ENCODE measurements at regions not wholly inside any gene's neighbourhood (a gene's known extent, or its start where the extent isn't known, plus 50 kb on each side); places are given as distances from the start of the nearest gene placed in this dataset.

DNA sequence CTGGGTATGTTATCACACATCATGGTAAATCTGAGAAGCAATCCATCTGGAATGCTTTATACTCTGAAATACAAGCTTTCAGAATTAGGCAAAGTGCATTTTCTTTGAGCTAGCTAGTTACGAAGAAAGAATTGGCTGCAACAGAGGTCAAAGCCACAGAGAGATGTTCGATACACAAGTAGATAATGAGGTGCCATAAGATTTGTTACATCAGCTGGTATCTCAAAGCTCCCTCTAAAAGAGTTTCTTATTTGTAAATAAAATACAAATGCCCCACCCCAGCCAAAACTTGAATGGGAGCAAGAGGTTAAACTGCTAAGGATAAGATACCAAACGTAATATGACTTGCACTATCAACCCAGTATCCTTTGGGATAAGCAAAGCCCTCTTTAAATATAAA lies 84.0 kb upstream of the SLCO3A1 start:
- Histone ChIP-seq H3K4me1 (ENCODE audit: low read length) (no peaks in the 10 kb centered on the region), H3K79me2 (ENCODE audit: low read length) (no peaks in the 10 kb centered on the region), H4K20me1 (ENCODE audit: insufficient read depth, low read length) (no peaks in the 10 kb centered on the region), H2AFZ (ENCODE audit: low read depth, low read length) (no peak overlapping the region), H3K9me3 (ENCODE audit: insufficient read depth, low read length) (no peaks in the 10 kb centered on the region), H3K9ac (ENCODE audit: low read length) (no peak overlapping the region), H3K27me3 (ENCODE audit: low read depth, low read length) (peaks cover 15% of the 10 kb centered on the region), H3K36me3 (replicated peaks; ENCODE audit: low read depth, low read length) (no peaks in the 10 kb centered on the region), H3K27ac (ENCODE audit: low read length) (no peak overlapping the region), H3K4me3 (ENCODE audit: low read length) (no peak overlapping the region), H3K4me2 (ENCODE audit: low read length) (no peak overlapping the region)
- TF ChIP-seq, protein P1, sequence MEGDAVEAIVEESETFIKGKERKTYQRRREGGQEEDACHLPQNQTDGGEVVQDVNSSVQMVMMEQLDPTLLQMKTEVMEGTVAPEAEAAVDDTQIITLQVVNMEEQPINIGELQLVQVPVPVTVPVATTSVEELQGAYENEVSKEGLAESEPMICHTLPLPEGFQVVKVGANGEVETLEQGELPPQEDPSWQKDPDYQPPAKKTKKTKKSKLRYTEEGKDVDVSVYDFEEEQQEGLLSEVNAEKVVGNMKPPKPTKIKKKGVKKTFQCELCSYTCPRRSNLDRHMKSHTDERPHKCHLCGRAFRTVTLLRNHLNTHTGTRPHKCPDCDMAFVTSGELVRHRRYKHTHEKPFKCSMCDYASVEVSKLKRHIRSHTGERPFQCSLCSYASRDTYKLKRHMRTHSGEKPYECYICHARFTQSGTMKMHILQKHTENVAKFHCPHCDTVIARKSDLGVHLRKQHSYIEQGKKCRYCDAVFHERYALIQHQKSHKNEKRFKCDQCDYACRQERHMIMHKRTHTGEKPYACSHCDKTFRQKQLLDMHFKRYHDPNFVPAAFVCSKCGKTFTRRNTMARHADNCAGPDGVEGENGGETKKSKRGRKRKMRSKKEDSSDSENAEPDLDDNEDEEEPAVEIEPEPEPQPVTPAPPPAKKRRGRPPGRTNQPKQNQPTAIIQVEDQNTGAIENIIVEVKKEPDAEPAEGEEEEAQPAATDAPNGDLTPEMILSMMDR (IDR thresholded peaks at IDR 0.05; ENCODE audit: low read depth, low read length), result no peak
- TF ChIP-seq EZH2phosphoT487 (IDR thresholded peaks at IDR 0.05; ENCODE audit: low read depth), result no peak

DNA sequence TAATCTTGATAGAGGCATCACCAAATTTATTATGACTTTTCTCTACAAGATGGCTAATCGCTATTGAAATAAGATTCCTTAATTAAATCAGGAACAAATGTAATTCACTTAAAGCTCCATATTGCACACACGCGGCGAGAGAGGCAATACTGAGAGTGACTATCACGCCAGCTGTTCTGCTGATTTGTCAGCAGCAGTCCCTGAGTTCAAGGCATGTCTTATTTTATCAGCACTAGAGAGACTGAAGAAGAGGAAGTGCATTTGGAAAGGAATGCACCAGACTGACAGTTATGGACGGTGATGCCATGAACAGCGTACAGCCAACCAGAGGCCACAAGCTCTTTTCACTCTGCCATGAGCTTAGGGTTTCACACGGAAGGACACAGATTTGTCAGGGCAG lies 83.6 kb upstream of the SLCO3A1 start:
- TF ChIP-seq EZH2phosphoT487 (IDR thresholded peaks at IDR 0.05; ENCODE audit: low read depth), result no peak
- Histone ChIP-seq H3K27ac (ENCODE audit: low read length) (no peak overlapping the region), H3K4me1 (ENCODE audit: low read length) (no peaks in the 10 kb centered on the region), H3K4me3 (ENCODE audit: low read length) (no peak overlapping the region), H3K9me3 (ENCODE audit: insufficient read depth, low read length) (no peaks in the 10 kb centered on the region), H3K36me3 (replicated peaks; ENCODE audit: low read depth, low read length) (no peaks in the 10 kb centered on the region), H3K9ac (ENCODE audit: low read length) (no peak overlapping the region), H3K4me2 (ENCODE audit: low read length) (no peak overlapping the region), H3K79me2 (ENCODE audit: low read length) (no peaks in the 10 kb centered on the region), H2AFZ (ENCODE audit: low read depth, low read length) (no peak overlapping the region), H3K27me3 (ENCODE audit: low read depth, low read length) (peaks cover 11% of the 10 kb centered on the region), H4K20me1 (ENCODE audit: insufficient read depth, low read length) (no peaks in the 10 kb centered on the region)

DNA sequence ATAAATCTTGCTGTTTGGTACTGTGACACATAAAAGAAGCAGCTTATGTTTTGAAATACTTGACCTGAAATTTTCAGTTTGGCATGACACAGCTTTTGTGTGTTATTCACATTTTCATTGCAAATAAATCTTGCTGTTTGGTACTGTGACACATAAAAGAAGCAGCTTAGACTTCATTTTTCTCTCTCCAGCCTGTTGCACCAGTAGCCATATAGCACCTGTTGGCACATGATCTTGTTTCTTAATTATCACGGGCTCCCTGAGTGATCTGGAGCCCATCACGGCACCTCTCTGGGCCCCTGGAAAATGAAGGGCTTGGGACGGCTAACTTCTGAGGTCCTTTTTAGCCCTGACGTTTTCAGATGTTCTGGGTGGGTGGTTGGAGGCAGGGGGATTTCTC lies 77.4 kb upstream of the SLCO3A1 start:
- Histone ChIP-seq H3K4me1 (ENCODE audit: low read length) (no peaks in the 10 kb centered on the region), H3K9me3 (ENCODE audit: insufficient read depth, low read length) (no peaks in the 10 kb centered on the region), H3K27ac (ENCODE audit: low read length) (no peak overlapping the region), H3K36me3 (replicated peaks; ENCODE audit: low read depth, low read length) (no peaks in the 10 kb centered on the region), H3K79me2 (ENCODE audit: low read length) (no peaks in the 10 kb centered on the region), H2AFZ (ENCODE audit: low read depth, low read length) (no peak overlapping the region), H3K4me3 (ENCODE audit: low read length) (no peak overlapping the region), H3K27me3 (ENCODE audit: low read depth, low read length) (0 out of 2 replicates have a peak, but pooled peaks cover 3% of the 10 kb centered on the region), H4K20me1 (ENCODE audit: insufficient read depth, low read length) (no peaks in the 10 kb centered on the region), H3K9ac (ENCODE audit: low read length) (no peak overlapping the region), H3K4me2 (ENCODE audit: low read length) (no peak overlapping the region)
- TF ChIP-seq, protein P1 (IDR thresholded peaks at IDR 0.05; ENCODE audit: low read depth, low read length), result no peak
- no peak for TF ChIP-seq EZH2phosphoT487 (IDR thresholded peaks at IDR 0.05; ENCODE audit: low read depth)

DNA sequence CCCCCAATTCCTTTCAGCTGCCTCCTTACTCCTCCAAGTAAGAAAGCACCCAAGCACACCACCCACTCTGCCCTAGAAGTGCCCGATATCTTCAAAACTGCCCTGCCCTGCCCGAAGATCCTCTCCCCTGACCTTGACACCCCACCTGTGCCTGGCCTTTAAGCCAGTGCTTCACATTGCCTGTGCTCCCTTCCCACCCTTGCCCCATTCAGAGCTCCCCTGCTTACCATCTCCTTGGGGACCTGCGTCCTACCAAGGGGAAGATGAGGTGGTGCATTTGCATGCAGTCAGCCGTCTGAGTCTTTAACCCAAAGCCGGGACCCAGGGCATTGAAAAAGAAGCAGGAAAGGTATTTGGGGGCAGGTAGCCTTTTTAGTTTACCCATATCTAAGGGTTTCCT lies 73.5 kb upstream of the SLCO3A1 start:
- Histone ChIP-seq H3K9ac (ENCODE audit: low read length) (no peak overlapping the region), H3K4me3 (ENCODE audit: low read length) (no peak overlapping the region), H2AFZ (ENCODE audit: low read depth, low read length) (no peak overlapping the region), H3K36me3 (replicated peaks; ENCODE audit: low read depth, low read length) (no peaks in the 10 kb centered on the region), H3K27ac (ENCODE audit: low read length) (no peak overlapping the region), H3K27me3 (ENCODE audit: low read depth, low read length) (0 out of 2 replicates have a peak, but pooled peaks cover 3% of the 10 kb centered on the region), H4K20me1 (ENCODE audit: insufficient read depth, low read length) (no peaks in the 10 kb centered on the region), H3K79me2 (ENCODE audit: low read length) (no peaks in the 10 kb centered on the region), H3K4me1 (ENCODE audit: low read length) (no peaks in the 10 kb centered on the region), H3K9me3 (ENCODE audit: insufficient read depth, low read length) (no peaks in the 10 kb centered on the region), H3K4me2 (ENCODE audit: low read length) (no peak overlapping the region)
- TF ChIP-seq EZH2phosphoT487 (IDR thresholded peaks at IDR 0.05; ENCODE audit: low read depth), result no peak
- TF ChIP-seq, protein P1 (IDR thresholded peaks at IDR 0.05; ENCODE audit: low read depth, low read length), result no peak

DNA sequence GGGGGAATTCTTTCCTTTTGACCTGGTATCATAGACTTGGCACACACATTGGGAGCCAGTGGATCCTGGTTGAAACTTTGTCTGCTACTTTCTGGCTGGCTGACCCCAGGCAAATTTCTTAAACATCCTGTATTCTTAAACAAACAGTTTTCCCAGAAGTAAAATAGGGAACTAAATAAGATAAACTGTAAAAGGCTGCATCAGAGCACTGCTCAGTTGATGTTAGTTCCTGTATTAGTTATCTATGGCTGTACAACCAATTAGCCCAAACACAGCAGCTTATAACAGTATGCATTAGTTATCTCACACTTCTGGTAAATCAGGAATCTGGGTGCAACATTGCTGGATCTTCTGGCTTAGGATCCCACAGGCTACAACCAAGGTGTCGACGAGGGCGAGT lies 73.1 kb upstream of the SLCO3A1 start:
- no peaks in the 10 kb centered on the region for H3K4me1 ChIP-seq (ENCODE audit: low read length)
- H3K27me3 ChIP-seq (ENCODE audit: low read depth, low read length), result 0 out of 2 replicates have a peak, but pooled peaks cover 3% of the 10 kb centered on the region
- no peaks in the 10 kb centered on the region for H3K79me2 ChIP-seq (ENCODE audit: low read length)
- no peak overlapping the region for H3K27ac ChIP-seq (ENCODE audit: low read length)
- H2AFZ ChIP-seq (ENCODE audit: low read depth, low read length), result no peak overlapping the region
- H4K20me1 ChIP-seq (ENCODE audit: insufficient read depth, low read length), result no peaks in the 10 kb centered on the region
- no peaks in the 10 kb centered on the region for H3K9me3 ChIP-seq (ENCODE audit: insufficient read depth, low read length)
- no peak overlapping the region for H3K9ac ChIP-seq (ENCODE audit: low read length)
- H3K36me3 ChIP-seq (replicated peaks; ENCODE audit: low read depth, low read length), result no peaks in the 10 kb centered on the region
- H3K4me2 ChIP-seq (ENCODE audit: low read length), result no peak overlapping the region
- TF ChIP-seq, protein P1 (IDR thresholded peaks at IDR 0.05; ENCODE audit: low read depth, low read length), result no peak
- TF ChIP-seq EZH2phosphoT487 (IDR thresholded peaks at IDR 0.05; ENCODE audit: low read depth), result no peak
- no peak overlapping the region for H3K4me3 ChIP-seq (ENCODE audit: low read length)

Data from OCI-LY3 (cell line).